Neural progenitor cell (in vitro differentiated cells): ENCODE measurements at regions not wholly inside any gene's neighbourhood (a gene's known extent, or its start where the extent isn't known, plus 50 kb on each side); places are given as distances from the start of the nearest gene placed in this dataset.
"Not testable (repeated sequence)": the region's sequence is repeated elsewhere in the genome, so short reads cannot be mapped to it uniquely, and the experiment has no call there.

Experiments
- DNase-seq: peaks from one replicate; pipeline ENCODE4 v3.0.0-alpha.2; 2016; ENCODE audit warnings: low spot score
- H2AFZ ChIP-seq: fragments of 200-600 bp; sonication (generic); replicated peaks from 2 replicates; pipeline ENCODE4 v1.6.1; 2016; ENCODE audit warnings: antibody characterized with exemption
- H3F3A ChIP-seq: fragments of 200-600 bp; sonication (generic); 2 replicates; pipeline ENCODE4 v1.6.1; 2016; ENCODE audit warnings: antibody characterized with exemption, low read depth
- H3K27ac ChIP-seq: fragments of 200-600 bp; sonication (generic); 2 replicates; pipeline ENCODE4 v1.5.1; 2016; ENCODE audit warnings: mild to moderate bottlenecking
- H3K27me3 ChIP-seq: fragments of 200-600 bp; sonication (generic); 2 replicates; pipeline ENCODE4 v1.6.1; 2016; ENCODE audit warnings: mild to moderate bottlenecking, moderate library complexity
- H3K36me3 ChIP-seq: fragments of 200-600 bp; sonication (generic); 2 replicates; pipeline ENCODE4 v1.5.1; 2016
- H3K4me1 ChIP-seq: fragments of 200-600 bp; sonication (generic); 2 replicates; pipeline ENCODE4 v1.6.1; 2016; ENCODE audit warnings: mixed run types
- H3K4me2 ChIP-seq: fragments of 200-600 bp; sonication (generic); 2 replicates; pipeline ENCODE4 v1.6.1; 2016
- H3K4me3 ChIP-seq: fragments of 200-600 bp; sonication (generic); 2 replicates; pipeline ENCODE4 v1.5.1; 2016
- H3K79me2 ChIP-seq: fragments of 200-600 bp; sonication (generic); 2 replicates; pipeline ENCODE4 v1.6.1; 2016; ENCODE audit warnings: low read depth
- H3K9ac ChIP-seq: fragments of 200-600 bp; sonication (generic); 2 replicates; pipeline ENCODE4 v1.6.1; 2016
- H3K9me3 ChIP-seq: fragments of 200-600 bp; sonication (generic); 2 replicates; pipeline ENCODE4 v1.5.1; 2016; ENCODE audit warnings: low read depth
- H4K20me1 ChIP-seq: fragments of 200-600 bp; sonication (generic); 2 replicates; pipeline ENCODE4 v1.6.1; 2016; ENCODE audit warnings: low read depth
- H3K27ac Mint-ChIP-seq: 3 replicates; pipeline ENCODE4 v1.8.0; 2021; ENCODE audit warnings: mixed read lengths
- H3K27me3 Mint-ChIP-seq: 2 replicates; pipeline ENCODE4 v1.8.0; 2022; ENCODE audit warnings: low read depth, mild to moderate bottlenecking, inconsistent platforms, moderate library complexity, mixed read lengths; ENCODE audit not compliant: insufficient read depth
- H3K36me3 Mint-ChIP-seq: 3 replicates; pipeline ENCODE4 v1.8.0; 2021; ENCODE audit warnings: mixed read lengths
- H3K4me1 Mint-ChIP-seq: 3 replicates; pipeline ENCODE4 v1.8.0; 2021; ENCODE audit warnings: mixed read lengths
- H3K4me3 Mint-ChIP-seq: 3 replicates; pipeline ENCODE4 v1.8.0; 2021; ENCODE audit warnings: mild to moderate bottlenecking, moderate library complexity, mixed read lengths
- H3K9me3 Mint-ChIP-seq: 3 replicates; pipeline ENCODE4 v1.8.0; 2020; ENCODE audit warnings: mixed read lengths
- EZH2 ChIP-seq: fragments of 200-600 bp; sonication (generic); IDR thresholded peaks from 2 replicates; pipeline ENCODE4 v1.6.1; 2017; ENCODE audit warnings: antibody characterized with exemption, mild to moderate bottlenecking, moderate library complexity
- EZH2phosphoT487 ChIP-seq: fragments of 200-600 bp; sonication (generic); IDR thresholded peaks from 2 replicates; pipeline ENCODE4 v1.6.1; 2017; ENCODE audit warnings: antibody characterized with exemption
- TF ChIP-seq, protein P1 (sequence below): fragments of 200-600 bp; sonication (generic); IDR thresholded peaks from 2 replicates; pipeline ENCODE4 v1.5.1; 2017; ENCODE audit warnings: antibody characterized with exemption, mild to moderate bottlenecking

DNA sequence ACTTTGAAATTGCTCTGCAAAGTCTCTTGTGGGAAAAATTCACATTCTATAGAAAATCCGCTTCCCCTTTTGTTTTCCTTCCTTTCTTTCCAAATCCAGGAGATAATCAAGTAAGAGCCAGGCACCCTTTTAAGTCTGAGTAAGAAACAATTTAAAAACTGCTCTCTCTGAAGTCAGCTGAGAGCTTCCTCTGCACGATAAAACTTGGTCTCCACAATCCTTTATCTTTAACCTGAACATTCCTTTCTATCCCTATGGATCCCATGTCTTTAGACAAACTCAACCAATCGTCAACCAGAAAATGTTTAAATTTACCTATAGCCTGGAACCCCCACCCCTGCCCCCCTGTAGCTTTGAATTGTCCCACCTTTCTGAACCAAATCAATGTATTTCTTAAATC is 1723.6 kb upstream of the AGA start:
- DNase-seq = peak; percentile 21
- Histone ChIP-seq H3K79me2 (no peaks in the 10 kb centered on the region), H3K9ac (no peak overlapping the region), H3K36me3 (no peaks in the 10 kb centered on the region), H2AFZ (no peak overlapping the region), H3K4me1 (peaks cover 26% of the 10 kb centered on the region), H3K27ac (no peak overlapping the region), H3K9me3 (no peaks in the 10 kb centered on the region), H4K20me1 (no peaks in the 10 kb centered on the region), H3K27me3 (peaks cover 25% of the 10 kb centered on the region), H3F3A (peaks cover 10% of the 10 kb centered on the region), H3K4me3 (no peak overlapping the region), H3K4me2 (peak overlapping the region; percentile 56)
- no peak overlapping the region for H3K27ac Mint-ChIP-seq
- H3K4me1 Mint-ChIP-seq = peaks cover 11% of the 10 kb centered on the region
- no peak overlapping the region for H3K4me3 Mint-ChIP-seq
- no peaks in the 10 kb centered on the region for H3K27me3 Mint-ChIP-seq
- H3K36me3 Mint-ChIP-seq = no peaks in the 10 kb centered on the region
- TF ChIP-seq, protein P1, sequence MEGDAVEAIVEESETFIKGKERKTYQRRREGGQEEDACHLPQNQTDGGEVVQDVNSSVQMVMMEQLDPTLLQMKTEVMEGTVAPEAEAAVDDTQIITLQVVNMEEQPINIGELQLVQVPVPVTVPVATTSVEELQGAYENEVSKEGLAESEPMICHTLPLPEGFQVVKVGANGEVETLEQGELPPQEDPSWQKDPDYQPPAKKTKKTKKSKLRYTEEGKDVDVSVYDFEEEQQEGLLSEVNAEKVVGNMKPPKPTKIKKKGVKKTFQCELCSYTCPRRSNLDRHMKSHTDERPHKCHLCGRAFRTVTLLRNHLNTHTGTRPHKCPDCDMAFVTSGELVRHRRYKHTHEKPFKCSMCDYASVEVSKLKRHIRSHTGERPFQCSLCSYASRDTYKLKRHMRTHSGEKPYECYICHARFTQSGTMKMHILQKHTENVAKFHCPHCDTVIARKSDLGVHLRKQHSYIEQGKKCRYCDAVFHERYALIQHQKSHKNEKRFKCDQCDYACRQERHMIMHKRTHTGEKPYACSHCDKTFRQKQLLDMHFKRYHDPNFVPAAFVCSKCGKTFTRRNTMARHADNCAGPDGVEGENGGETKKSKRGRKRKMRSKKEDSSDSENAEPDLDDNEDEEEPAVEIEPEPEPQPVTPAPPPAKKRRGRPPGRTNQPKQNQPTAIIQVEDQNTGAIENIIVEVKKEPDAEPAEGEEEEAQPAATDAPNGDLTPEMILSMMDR = no peak
- no peaks in the 10 kb centered on the region for H3K9me3 Mint-ChIP-seq

DNA sequence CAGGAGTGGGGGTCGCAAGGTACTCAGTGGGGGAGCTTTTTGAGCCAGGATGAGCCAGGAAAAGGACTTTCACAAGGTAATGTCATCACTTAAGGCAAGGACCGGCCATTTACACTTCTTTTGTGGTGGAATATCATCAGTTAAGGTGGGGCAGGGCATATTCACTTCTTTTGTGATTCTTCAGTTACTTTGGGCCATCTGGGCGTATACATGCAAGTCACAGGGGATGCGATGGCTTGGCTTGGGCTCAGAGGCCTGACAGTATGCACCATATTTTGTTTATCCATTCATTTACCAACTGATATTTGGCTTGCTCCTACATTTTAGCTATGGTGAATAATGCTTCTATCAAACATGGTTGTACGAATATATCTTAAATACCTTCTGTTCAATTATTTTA is 1728.1 kb upstream of the AGA start:
- not testable (repeated sequence) for H3K27ac ChIP-seq, H3K79me2 ChIP-seq, H3K27me3 Mint-ChIP-seq, H3K4me2 ChIP-seq, H3K36me3 ChIP-seq, H3K9ac ChIP-seq, H3K4me3 ChIP-seq, H3K27ac Mint-ChIP-seq, DNase-seq, H4K20me1 ChIP-seq, H3K4me3 Mint-ChIP-seq, H3K9me3 ChIP-seq, H3K9me3 Mint-ChIP-seq, H3K36me3 Mint-ChIP-seq, H2AFZ ChIP-seq
- peaks cover 11% of the 10 kb centered on the region for H3K4me1 ChIP-seq
- H3K27me3 ChIP-seq = peaks cover 25% of the 10 kb centered on the region
- H3K4me1 Mint-ChIP-seq = peaks cover 11% of the 10 kb centered on the region
- H3F3A ChIP-seq = peaks cover 10% of the 10 kb centered on the region

DNA sequence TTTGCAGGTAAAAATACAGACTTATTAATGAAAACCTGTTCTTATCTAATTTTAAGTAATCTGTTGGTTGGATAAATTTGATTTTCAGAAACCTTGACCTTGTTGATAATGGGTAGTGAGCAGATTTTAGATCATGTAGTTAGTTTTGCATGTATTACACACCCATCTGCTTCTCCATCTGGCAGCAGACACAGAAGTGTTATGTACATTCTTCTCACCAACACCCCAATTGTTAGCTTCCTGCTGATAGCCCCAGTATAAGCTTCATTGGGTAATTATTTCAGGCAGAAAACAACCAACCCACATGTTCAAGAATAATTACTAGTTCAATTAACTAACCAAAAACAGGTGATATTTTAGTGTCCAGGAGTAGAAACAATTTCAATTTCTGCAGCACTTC is 1740.5 kb upstream of the AGA start:
- H3K9ac ChIP-seq = no peak overlapping the region
- no peaks in the 10 kb centered on the region for H3K4me1 ChIP-seq
- no peaks in the 10 kb centered on the region for H3K79me2 ChIP-seq
- no peak overlapping the region for H3K4me2 ChIP-seq
- H3F3A ChIP-seq = no peaks in the 10 kb centered on the region
- no peak for DNase-seq
- H3K36me3 Mint-ChIP-seq = no peaks in the 10 kb centered on the region
- H2AFZ ChIP-seq = no peak overlapping the region
- no peaks in the 10 kb centered on the region for H3K36me3 ChIP-seq
- H3K27ac Mint-ChIP-seq = no peak overlapping the region
- TF ChIP-seq EZH2phosphoT487 = no peak
- no peak for TF ChIP-seq EZH2
- TF ChIP-seq, protein P1 = no peak
- H3K4me1 Mint-ChIP-seq = no peaks in the 10 kb centered on the region
- no peaks in the 10 kb centered on the region for H3K9me3 ChIP-seq
- H3K27ac ChIP-seq = no peak overlapping the region
- no peaks in the 10 kb centered on the region for H3K9me3 Mint-ChIP-seq
- H3K4me3 ChIP-seq = no peak overlapping the region
- no peak overlapping the region for H3K4me3 Mint-ChIP-seq
- no peaks in the 10 kb centered on the region for H3K27me3 Mint-ChIP-seq
- H3K27me3 ChIP-seq = no peaks in the 10 kb centered on the region
- H4K20me1 ChIP-seq = no peaks in the 10 kb centered on the region

DNA sequence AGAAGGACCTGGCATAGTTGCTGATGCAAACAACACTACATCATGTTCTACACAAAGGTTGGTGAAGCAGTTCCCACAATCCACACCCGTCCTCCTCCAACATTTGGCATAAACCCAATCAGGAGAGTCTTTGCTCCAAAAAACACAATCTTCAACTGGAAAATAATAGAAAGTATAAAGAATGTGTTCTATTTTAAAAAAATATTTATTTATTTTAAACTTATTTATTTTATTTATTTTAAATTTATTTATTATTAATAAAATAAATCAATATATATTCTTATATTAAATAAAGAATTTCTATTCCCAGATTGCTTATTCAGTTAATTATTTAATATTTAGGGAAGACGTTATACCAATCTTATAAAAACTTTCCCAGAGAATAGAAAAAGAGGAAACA is 1753.7 kb upstream of the AGA start:
- H3K4me1 Mint-ChIP-seq = no peaks in the 10 kb centered on the region
- H3K27me3 Mint-ChIP-seq = no peaks in the 10 kb centered on the region
- DNase-seq = no peak
- no peaks in the 10 kb centered on the region for H3K79me2 ChIP-seq
- H3K4me2 ChIP-seq = no peak overlapping the region
- H3K4me1 ChIP-seq = no peaks in the 10 kb centered on the region
- no peaks in the 10 kb centered on the region for H4K20me1 ChIP-seq
- no peaks in the 10 kb centered on the region for H3K27me3 ChIP-seq
- no peak overlapping the region for H3K27ac Mint-ChIP-seq
- no peak overlapping the region for H3K27ac ChIP-seq
- no peaks in the 10 kb centered on the region for H3K9me3 Mint-ChIP-seq
- no peak overlapping the region for H3K4me3 ChIP-seq
- no peaks in the 10 kb centered on the region for H3K36me3 Mint-ChIP-seq
- H3K9ac ChIP-seq = no peak overlapping the region
- TF ChIP-seq EZH2phosphoT487 (no peak), EZH2 (no peak)
- TF ChIP-seq, protein P1 = no peak
- no peaks in the 10 kb centered on the region for H3K9me3 ChIP-seq
- H3K36me3 ChIP-seq = no peaks in the 10 kb centered on the region
- no peak overlapping the region for H2AFZ ChIP-seq
- H3K4me3 Mint-ChIP-seq = no peak overlapping the region
- H3F3A ChIP-seq = no peaks in the 10 kb centered on the region
